Frontal cortex (tissue), 3 donors: ENCODE measurements at regions not wholly inside any gene's neighbourhood (a gene's known extent, or its start where the extent isn't known, plus 50 kb on each side); places are given as distances from the start of the nearest gene placed in this dataset.
"Not testable (repeated sequence)": the region's sequence is repeated elsewhere in the genome, so short reads cannot be mapped to it uniquely, and the experiment has no call there.

ENCODE experiments used
- DNase-seq, 2 donors: peaks; one replicate each; pipeline ENCODE4 v3.0.0; 2012; ENCODE audit warnings: low spot score in 2 of 2
- FAIRE-seq: peaks from 2 replicates; lab custom pipeline; 2012; peaks lifted over from hg19 to GRCh38; lab: Jason Lieb, UNC
- donor health status: control.
- donor health status: control.
- donor health status: control.

DNA sequence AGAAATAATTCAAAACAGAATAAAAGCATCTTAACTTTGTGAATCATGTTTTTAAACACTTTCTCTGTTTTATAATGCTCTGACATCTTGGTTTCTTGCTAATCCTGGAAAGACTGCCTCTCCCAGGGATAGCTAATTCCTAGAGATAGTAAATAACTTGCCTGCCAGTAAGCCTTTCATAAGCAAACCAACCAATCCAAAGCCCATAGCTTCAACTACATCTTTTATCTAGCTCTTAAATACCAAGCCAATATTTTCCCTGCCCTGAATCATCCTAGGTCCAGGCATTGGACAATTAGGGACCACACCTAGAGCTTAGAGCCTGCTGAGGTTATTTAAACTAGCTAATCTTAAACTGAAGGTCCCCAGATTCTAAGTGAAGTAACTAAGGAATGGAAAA, 223.7 kb upstream of the DIPK2B start:
- FAIRE-seq (no peak), DNase-seq (no peak)

DNA sequence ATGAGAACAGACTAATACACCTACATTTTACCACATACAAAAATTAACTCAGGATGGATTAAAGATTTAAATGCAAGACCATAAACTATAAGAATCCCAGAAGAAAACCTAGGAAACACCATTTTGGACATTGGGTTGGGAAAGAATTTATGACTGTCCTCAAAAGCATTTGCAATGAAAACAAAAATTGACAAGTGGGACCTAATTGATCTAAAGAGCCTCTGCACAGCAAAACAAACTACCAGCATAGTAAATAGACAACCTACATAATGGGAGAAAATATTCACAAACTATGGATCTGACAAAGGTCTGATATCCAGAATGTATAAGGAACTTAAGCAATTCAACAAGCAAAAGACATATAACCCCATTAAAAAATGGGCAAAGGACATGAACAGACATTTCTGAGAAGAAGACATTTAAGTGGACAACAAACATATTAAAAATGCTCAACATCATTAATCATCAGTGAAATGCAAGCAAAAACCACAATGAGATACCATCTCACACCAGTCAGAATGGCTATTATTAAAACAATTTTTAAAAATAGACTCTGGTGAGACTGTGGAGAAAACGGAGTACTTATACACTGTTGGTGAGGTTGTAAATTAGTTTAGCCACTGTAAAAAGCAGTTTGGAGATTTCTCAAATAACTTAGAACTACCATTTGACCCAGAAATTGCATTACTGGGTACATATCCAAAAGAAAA, 221.7 kb upstream of the DIPK2B start:
- DNase-seq, result no peak
- no peak for FAIRE-seq

DNA sequence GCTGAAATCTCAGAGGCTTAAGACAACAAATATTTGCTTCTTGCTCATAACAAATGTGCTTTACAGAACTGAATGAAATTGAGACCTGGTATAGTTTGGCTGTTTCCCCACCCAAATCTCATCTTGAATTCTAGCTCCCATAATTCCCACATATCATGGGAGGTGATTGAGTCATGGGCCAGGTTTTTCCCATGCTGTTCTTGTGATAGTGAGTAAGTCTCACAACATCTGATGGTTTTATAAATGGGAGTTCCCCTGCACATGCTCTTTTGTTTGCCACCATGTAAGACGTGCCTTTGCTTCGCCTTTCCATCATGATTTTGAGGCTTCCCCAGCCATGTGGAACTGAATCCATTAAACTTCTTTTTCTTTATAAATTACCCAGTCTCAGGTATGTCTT, 221.1 kb upstream of the DIPK2B start:
- FAIRE-seq (no peak), DNase-seq (no peak)

DNA sequence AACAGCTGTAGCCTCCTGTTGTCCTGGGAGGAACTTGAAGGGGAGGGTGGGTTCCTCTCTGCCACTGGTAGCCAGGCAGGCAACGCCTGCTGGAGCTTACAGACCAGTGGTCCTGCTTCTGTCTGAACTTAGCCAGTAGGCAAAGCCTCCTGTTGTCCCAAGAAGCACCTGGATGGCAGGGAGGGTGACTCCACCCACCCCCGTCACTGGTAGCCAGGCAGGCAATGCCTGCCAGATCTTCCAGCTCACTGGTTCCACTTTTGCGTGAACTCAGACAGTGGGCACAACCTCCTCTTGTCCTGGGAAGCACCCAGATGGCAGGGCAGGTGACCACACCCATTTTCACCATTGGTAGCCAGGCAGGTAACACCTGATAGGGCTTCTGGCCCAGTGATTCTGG, 203.5 kb upstream of the DIPK2B start:
- DNase-seq (no peak), FAIRE-seq (no peak)

DNA sequence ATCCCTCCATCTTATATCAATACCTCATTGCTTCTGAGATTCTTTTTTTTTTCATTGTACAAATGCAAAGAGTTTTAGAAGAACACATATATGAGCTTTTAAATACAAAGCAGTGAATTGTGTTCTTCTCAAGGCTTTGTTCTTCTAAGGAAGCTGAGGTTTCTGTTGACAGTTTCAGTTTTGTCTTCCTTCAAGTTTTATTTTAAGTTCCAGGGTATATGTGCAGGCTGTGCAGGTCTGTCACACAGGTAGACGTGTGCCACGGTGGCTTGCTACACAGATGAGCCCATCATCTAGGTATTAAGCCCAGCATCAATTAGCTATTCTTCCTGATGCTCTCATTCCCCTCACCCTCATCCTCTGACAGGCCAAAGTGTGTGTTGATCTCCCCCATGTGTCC, 201.2 kb upstream of the DIPK2B start:
- FAIRE-seq (no peak), DNase-seq (no peak)

DNA sequence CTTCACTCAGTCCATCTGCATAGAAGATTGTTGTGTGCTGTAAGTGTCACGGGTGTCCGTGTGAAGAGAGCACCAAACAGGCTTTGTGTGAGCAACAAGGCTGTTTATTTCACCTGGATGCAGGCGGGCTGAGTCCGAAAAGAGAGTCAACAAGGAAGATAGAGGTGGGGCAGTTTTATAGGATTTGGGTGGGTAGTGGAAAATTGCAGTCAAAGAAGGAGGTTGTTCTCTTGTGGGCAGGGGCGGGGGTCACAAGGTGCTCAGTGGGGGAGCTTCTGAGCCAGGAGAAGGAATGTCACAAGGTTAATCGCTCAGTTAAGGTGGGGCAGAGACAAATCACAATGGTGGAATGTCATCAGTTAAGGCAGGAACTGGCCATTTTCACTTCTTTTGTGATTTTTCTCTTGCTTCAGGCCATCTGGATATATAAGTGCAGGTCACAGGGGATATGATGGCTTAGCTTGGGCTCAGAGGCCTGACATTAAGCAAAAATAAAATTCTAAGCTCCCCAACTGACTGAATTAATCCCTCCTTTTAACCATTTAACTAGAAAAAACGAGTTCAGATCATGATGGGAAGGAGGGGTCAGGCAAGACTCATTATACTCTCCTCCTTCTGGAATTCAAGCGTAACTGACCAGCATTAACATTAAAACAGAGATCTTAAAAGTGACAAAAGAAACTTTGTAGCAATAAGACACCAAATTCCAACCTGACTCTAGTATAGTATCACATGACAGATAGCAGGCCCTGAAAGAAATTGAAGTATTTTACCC, 200.5 kb upstream of the DIPK2B start:
- not testable (repeated sequence) for DNase-seq, FAIRE-seq

DNA sequence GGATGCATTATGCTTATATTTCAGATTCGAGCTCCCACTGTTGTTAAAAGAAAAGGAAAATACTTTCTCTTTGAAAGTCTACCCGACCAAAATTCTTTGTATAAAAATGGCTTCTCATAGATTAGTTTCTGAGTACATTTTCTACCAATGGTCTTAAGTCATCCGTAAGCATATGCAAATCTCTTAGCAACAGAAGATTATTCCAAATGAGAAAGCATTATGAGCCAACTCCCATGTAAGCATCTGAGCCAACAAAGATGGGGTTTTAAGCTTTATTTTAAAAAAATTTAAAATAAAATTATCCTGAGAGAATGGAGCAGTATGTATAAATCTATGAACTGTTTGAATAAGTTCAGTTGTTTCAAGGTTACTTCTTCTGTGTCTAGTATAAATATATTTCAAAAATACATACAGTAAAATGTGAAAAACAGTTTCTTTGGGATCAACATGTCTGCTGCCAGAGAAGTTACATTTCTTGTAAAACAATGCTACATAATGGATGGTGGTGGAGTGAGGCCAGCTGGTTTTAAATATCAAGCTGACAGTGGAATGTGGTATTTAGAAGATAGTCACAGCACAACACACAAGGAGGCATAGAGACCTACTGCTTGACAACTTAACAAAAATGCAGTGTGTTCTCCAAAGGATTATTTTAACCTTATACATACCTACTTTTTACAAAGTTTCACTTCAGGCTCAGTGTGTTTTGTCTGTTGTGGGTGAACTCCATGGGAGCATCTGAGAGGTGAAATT, 199.5 kb upstream of the DIPK2B start:
- FAIRE-seq (no peak), DNase-seq (no peak)

DNA sequence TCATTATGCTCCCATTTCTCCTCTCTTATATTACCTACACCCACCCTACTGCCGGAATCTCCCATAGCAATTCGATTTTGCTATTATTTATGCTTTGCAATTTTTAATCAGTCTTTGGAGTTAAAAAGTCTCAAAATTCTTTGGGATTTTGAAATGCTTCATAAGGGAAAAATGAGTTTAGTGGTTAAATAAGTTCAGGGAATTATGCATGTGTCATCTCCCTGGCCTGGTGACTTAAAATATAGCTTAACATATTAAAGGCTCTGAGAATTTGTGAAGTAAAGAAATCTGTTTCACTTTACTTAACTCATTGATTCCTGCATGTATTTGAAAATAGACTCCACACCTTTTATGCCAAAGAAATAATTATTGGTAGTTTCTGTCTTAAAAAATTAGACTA, 185.1 kb upstream of the DIPK2B start:
- FAIRE-seq, result no peak
- DNase-seq, result no peak

DNA sequence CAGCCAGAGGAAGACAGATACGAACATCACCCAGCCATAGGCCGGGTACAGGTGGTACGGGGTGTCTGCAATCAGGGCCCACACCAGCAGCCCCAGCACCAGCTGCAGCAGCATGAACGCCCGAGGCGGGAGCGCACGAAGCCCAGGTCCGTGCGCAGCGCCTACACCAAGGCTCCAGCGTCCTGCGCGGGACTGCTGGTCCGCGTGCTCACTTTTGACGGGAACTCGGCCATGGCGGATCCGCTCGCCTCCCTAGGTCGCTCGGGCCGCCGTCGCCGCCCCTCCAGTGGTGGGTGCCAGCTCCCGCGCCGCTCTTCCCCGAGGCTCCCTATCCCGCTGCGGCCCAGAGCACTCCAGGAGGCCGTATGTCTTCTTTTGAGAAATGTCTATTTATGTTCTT, 181.2 kb upstream of the DIPK2B start:
- no peak for FAIRE-seq

DNA sequence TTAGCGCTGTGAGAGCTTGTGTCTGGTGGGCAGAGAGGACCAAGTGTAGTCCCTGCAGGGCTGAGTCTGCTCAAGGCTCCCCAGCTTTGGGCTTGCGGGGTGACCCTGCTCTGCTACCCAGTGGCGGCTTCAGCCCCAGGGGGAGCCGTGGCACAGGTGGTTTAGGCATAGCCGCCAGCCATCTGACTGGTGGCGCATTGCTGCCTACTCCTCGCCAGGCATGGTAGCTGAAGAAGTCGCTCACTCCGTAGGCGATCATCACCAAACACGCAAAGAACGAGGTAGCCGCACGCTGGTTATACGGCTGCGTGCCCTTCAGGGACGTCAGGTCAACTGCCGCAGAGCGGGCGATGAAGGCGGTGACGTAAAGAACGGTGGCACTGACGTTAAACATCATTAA, 180.7 kb upstream of the DIPK2B start:
- FAIRE-seq, result no peak

More for the DNA sequence above, 181.2 kb upstream of the DIPK2B start:
- DNase-seq, result no peak

DNA sequence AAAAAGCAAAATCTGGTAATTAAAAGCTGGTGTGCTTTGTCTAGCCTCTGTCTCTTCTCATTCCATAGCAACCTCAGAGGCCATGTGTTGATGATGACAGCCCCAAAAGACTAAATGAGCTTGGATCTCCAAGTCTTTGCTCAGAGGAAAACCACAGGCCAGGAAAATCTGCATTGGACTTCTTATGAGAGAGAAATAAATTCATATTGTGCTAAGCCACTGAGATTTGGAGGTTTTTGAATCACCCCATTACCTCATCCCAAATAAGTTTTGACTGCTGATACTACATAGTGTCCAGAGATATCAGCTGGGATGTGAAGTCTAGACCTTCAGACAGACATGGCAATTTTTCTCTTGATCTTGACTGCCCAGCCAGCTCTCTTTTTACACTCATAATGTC, 178.6 kb upstream of the DIPK2B start:
- no peak for FAIRE-seq

More for the DNA sequence above, 180.7 kb upstream of the DIPK2B start:
- no peak for DNase-seq

DNA sequence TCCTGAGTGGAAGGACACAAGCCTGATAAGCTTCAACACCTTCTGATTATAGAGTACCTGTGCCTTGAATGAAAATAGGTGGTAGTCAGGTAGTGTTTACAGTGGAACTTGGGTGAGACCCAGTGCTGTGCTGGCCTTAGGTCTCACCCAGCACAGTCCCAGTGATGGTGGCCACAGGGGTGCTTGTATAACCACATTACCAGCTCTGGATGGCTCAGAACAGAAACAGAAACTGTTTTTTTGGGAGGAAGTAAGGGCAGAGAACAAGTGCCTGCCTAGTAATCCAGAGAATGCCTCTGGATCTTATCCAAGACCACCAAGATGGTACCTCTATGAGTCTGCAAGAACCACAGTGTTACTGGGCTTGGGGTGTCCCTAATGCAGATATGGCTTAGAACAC, 171.5 kb upstream of the DIPK2B start:
- DNase-seq, result no peak
- no peak for FAIRE-seq

More for the DNA sequence above, 178.6 kb upstream of the DIPK2B start:
- no peak for DNase-seq

DNA sequence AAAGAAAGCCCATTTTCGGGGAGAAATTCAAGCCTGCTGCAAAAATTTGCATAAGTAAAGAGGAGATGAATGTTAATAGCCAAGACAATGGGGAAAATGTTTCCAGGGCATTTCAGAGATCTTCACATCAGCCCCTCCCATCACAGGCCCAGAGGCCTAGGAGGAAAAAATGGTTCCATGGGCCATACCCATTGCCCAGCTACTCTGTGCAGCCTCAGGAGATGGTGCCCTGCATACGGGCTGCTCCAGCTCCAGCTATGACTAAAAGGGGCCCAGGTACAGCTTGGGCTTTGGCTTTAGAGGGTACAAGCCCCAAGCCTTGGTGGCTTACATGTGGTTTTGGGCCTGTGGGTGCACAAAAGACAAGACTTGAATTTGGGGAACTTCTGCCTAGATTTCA, 168.0 kb upstream of the DIPK2B start:
- DNase-seq (no peak), FAIRE-seq (no peak)

DNA sequence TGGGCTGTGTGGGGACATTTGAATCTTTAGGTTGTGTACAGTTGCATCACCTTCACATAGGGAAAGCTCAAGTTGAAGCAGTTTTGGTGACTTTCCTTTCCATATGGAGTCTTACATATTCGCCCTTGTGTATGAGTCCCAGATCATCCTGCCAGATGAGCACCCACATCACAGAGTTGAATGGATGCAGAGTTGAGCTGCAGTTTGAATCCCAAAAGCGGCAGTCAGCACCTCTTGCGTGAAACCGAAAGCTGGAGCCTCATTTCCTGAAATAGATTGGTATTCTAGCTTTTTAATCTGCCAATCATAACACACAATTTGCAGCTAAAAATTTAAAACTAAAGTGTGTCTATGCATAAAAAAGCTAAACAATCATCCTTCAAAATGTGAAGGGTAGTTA, 162.9 kb upstream of the DIPK2B start:
- no peak for FAIRE-seq
- DNase-seq, result no peak

DNA sequence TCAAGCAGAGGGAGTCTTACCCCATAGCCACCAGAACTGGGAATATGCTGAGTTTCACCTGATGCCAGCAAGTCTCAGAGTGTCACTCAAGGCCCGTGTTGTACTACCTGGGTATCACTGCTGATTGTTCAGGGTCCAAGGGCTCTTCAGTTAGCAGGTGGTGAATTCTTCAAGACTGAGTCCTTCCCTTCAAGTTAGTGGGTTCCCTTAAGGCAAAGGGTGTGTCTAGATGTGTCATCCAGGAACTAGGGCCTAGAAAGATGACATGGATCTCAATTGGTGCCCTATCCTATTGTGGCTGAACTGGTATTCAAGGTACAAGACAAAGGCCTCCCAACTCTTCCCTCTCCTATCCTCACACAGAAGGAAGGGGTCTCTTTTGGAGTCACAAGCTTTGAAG, 159.9 kb upstream of the DIPK2B start:
- FAIRE-seq, result no peak
- DNase-seq, result no peak

DNA sequence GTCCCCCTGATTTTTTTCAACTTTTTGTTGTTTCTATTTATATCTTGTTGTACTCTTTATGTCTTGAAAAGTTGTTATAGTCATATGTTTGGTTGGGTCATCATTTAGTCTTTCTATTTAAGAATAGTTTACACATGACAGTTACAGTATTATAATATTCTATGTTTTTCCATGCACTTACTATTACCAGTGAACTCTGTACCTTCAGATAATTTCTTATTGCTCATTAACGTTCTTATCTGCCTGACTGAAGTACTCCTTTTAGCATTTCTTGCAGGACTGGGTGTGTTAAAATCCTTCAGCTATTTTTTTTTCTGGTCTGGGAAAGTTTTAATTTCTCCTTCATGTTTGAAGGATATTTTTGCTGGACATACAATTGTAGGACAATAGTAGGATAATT, 157.7 kb upstream of the DIPK2B start:
- FAIRE-seq (no peak), DNase-seq (no peak)

DNA sequence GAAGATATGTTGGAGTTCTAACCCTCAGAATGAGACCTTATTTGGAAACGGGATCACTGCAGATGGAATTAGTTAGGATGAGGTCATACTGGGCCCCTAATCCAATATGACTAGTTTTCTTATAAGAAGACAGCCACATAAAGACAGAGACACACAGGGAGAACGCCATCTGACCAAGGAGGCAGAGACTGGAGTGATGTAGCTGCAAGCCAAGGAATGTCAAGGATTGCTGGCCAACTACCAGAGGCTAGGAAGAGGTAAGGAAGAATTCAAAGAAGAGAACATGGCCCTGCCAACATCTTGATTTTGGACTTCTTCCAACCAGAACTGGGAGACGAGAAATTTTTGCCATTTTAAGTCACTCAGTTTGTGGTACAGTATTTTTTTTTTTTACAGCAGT, 152.8 kb upstream of the DIPK2B start:
- FAIRE-seq (no peak), DNase-seq (no peak)

DNA sequence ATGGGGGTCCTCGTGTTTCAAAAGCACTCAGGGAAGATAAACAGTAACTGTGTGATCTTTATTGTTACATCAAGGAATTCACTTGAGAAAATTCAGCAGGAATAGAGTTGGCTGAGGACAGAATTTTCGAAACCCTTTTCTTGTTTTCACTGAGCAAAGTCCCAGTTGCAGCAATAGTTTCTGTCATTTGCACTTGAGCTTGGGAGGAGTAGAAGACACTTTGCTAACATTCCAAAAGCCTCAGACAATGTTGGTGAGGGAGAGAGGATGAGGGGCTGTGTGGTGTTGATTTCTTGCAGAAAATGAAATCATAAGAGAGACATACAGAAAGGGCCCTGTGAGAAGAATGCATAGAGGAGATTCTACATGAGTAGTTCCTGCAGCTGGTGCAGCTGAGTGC, 151.9 kb upstream of the DIPK2B start:
- no peak for DNase-seq
- FAIRE-seq, result no peak

DNA sequence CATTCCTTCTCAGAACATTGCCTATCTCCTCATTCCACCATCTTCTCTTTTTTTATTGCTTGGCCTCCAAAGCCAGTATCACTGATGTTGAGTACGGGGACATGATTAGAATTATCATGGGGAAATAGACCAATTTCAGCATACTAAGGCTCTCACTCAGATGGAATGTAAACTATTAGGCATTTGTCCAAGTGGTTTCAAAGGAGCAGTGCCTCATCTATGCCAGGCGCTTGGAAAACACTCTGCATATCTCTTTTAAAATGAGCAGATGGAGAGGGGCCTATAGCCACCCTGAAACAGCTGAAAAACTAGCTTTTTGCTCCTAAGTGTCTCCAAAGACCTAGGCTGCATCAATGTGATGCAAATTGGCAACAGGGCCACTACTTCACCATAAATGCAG, 150.8 kb upstream of the DIPK2B start:
- DNase-seq (no peak), FAIRE-seq (no peak)

DNA sequence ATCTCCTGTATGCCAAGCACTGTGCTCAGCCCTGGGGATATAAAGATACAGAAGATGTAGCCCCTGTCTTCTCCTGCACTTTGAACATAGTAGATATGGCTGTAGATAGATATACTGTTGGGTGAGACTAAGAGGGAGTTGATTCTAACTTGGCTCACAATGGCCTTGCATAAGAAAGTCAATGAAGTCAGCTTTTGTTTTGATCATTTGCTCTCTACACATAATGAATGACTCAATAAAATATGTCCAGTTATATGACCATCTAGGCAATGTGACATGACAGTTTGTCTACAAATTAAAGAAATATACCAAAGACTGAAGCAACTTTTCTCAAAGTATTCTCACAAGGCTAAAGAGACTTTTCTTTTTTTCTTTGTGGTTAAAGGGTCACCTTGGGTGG, 147.6 kb upstream of the DIPK2B start:
- DNase-seq (no peak), FAIRE-seq (no peak)

DNA sequence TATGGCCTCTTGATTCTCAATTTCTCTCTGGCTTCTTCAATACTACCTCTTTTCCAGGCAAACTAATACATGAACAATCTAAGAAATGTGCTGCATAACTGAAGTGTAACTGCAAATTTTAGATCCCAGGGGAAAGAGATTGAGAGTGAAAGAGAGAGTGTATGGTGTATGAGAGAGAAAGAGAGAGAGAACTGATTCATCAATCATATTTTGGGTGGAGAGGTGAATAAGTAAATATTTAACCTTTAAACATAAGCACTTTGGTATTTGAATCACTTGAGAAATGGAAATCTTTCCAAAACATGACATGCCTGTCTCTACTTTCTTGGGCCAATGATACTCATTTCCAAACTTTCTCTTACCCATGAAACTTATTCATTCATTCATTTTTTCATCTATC, 147.2 kb upstream of the DIPK2B start:
- FAIRE-seq, result no peak
- no peak for DNase-seq
